WTC11 (cell line): ENCODE measurements at regions not wholly inside any gene's neighbourhood (a gene's known extent, or its start where the extent isn't known, plus 50 kb on each side); places are given as distances from the start of the nearest gene placed in this dataset.

Experiments
- CBFB ChIP-seq: sonication (generic); formaldehyde crosslinking; IDR thresholded peaks from 2 replicates; pipeline ENCODE4 v1.8.1; 2022; ENCODE audit warnings: mild to moderate bottlenecking, low read depth, missing genetic modification reagents
- CREB1 ChIP-seq: sonication (generic); formaldehyde crosslinking; IDR thresholded peaks from 2 replicates; pipeline ENCODE4 v1.8.0; 2023; ENCODE audit warnings: mild to moderate bottlenecking, missing genetic modification reagents
- CTCF ChIP-seq: fragments of 200-600 bp; IDR thresholded peaks from 2 replicates; pipeline ENCODE4 v1.8.0; 2022; ENCODE audit warnings: antibody characterized with exemption
- ETV6 ChIP-seq: sonication (generic); formaldehyde crosslinking; IDR thresholded peaks from 2 replicates; pipeline ENCODE4 v1.8.1; 2022; ENCODE audit warnings: mild to moderate bottlenecking, missing genetic modification reagents
- JUN ChIP-seq: sonication (generic); formaldehyde crosslinking; IDR thresholded peaks from 2 replicates; pipeline ENCODE4 v1.8.0; 2023; ENCODE audit warnings: mild to moderate bottlenecking, missing genetic modification reagents
- PREB ChIP-seq: sonication (generic); formaldehyde crosslinking; IDR thresholded peaks from 2 replicates; pipeline ENCODE4 v1.8.1; 2022; ENCODE audit warnings: mild to moderate bottlenecking, missing genetic modification reagents, moderate library complexity, borderline replicate concordance
- ZNF121 ChIP-seq: sonication (generic); formaldehyde crosslinking; IDR thresholded peaks from 2 replicates; pipeline ENCODE4 v1.8.0; 2023; ENCODE audit warnings: missing genetic modification reagents
- ZNF416 ChIP-seq: fragments of 250-450 bp; sonication (Bioruptor Pico); IDR thresholded peaks from 2 replicates; pipeline ENCODE4 v1.9.0; 2021; ENCODE audit warnings: mild to moderate bottlenecking, inconsistent platforms
- ZNF423 ChIP-seq: fragments of 250-450 bp; sonication (Bioruptor Pico); IDR thresholded peaks from 2 replicates; pipeline ENCODE4 v2.1.2; 2022; ENCODE audit warnings: mild to moderate bottlenecking, moderate library complexity
- ZNF671 ChIP-seq: fragments of 250-450 bp; sonication (Bioruptor Pico); IDR thresholded peaks from 2 replicates; pipeline ENCODE4 v1.8.0; 2021; ENCODE audit warnings: mild to moderate bottlenecking
- TF ChIP-seq, protein P1 (sequence below): fragments of 250-450 bp; sonication (Bioruptor Pico); IDR thresholded peaks from 2 replicates; pipeline ENCODE4 v1.9.0; 2021; ENCODE audit warnings: moderate library complexity, mild to moderate bottlenecking, inconsistent platforms, borderline replicate concordance
- TF ChIP-seq, protein P2 (sequence below): sonication (generic); formaldehyde crosslinking; IDR thresholded peaks from 2 replicates; pipeline ENCODE4 v1.8.0; 2023; ENCODE audit warnings: missing genetic modification reagents
- TF ChIP-seq, protein P3 (sequence below): sonication (generic); formaldehyde crosslinking; IDR thresholded peaks from 2 replicates; pipeline ENCODE4 v1.8.1; 2023; ENCODE audit warnings: mild to moderate bottlenecking, missing genetic modification reagents, borderline replicate concordance

DNA sequence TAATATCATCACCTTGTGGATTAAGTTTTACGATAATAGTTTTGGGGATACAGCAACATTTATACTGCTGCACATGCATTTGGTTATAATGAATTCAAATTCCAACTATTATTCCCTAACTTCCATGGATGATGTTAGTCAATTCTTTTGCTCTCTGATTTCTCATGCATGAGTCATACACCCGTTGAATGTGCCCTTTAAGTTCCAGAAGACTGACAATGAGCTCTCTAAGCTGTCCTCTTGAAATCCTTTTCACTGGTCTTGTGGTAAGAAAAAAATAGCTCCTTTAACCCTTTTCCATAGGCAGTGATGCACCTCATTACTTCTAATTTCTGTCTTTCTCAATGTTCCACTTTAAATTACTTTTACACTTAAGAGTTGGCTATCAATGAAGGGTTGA lies 1095.2 kb upstream of the POU3F4 start:
- TF ChIP-seq PREB (CRISPR knock-in tag) (no peak), CTCF (no peak), CREB1 (no peak), ZNF416 (CRISPR knock-in tag) (no peak), ZNF121 (no peak), ETV6 (CRISPR knock-in tag) (no peak), ZNF423 (no peak), JUN (CRISPR knock-in tag) (no peak), ZNF671 (CRISPR knock-in tag) (no peak), CBFB (no peak)
- TF ChIP-seq, protein P1, sequence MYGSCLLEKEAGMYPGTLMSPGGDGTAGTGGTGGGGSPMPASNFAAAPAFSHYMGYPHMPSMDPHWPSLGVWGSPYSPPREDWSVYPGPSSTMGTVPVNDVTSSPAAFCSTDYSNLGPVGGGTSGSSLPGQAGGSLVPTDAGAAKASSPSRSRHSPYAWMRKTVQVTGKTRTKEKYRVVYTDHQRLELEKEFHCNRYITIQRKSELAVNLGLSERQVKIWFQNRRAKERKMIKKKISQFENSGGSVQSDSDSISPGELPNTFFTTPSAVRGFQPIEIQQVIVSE (CRISPR knock-in tag) = no peak
- TF ChIP-seq, protein P2, sequence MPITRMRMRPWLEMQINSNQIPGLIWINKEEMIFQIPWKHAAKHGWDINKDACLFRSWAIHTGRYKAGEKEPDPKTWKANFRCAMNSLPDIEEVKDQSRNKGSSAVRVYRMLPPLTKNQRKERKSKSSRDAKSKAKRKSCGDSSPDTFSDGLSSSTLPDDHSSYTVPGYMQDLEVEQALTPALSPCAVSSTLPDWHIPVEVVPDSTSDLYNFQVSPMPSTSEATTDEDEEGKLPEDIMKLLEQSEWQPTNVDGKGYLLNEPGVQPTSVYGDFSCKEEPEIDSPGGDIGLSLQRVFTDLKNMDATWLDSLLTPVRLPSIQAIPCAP (CRISPR knock-in tag) = no peak
- TF ChIP-seq, protein P3, sequence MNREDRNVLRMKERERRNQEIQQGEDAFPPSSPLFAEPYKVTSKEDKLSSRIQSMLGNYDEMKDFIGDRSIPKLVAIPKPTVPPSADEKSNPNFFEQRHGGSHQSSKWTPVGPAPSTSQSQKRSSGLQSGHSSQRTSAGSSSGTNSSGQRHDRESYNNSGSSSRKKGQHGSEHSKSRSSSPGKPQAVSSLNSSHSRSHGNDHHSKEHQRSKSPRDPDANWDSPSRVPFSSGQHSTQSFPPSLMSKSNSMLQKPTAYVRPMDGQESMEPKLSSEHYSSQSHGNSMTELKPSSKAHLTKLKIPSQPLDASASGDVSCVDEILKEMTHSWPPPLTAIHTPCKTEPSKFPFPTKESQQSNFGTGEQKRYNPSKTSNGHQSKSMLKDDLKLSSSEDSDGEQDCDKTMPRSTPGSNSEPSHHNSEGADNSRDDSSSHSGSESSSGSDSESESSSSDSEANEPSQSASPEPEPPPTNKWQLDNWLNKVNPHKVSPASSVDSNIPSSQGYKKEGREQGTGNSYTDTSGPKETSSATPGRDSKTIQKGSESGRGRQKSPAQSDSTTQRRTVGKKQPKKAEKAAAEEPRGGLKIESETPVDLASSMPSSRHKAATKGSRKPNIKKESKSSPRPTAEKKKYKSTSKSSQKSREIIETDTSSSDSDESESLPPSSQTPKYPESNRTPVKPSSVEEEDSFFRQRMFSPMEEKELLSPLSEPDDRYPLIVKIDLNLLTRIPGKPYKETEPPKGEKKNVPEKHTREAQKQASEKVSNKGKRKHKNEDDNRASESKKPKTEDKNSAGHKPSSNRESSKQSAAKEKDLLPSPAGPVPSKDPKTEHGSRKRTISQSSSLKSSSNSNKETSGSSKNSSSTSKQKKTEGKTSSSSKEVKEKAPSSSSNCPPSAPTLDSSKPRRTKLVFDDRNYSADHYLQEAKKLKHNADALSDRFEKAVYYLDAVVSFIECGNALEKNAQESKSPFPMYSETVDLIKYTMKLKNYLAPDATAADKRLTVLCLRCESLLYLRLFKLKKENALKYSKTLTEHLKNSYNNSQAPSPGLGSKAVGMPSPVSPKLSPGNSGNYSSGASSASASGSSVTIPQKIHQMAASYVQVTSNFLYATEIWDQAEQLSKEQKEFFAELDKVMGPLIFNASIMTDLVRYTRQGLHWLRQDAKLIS (CRISPR knock-in tag) = no peak
